CD4-positive, alpha-beta T cell treated with Interleukin-2 at 100 ng/mL for 4 hours (primary cell): ENCODE measurements at regions not wholly inside any gene's neighbourhood (a gene's known extent, or its start where the extent isn't known, plus 50 kb on each side); places are given as distances from the start of the nearest gene placed in this dataset.

Experiments
- DNase-seq: peaks from one replicate; pipeline ENCODE4 v3.0.0-alpha.2; 2020; ENCODE audit warnings: low spot score

- DNase-seq, result no peak
Observed at GRCh38 chr4:188854436-188854835, 715.2 kb downstream of the TRIML1 start.

GRCh38 chr4:188858696-188859095 lies 719.5 kb downstream of the TRIML1 start:
- DNase-seq, result no peak

- DNase-seq, result no peak
Observed at GRCh38 chr4:188864741-188865140, 725.5 kb downstream of the TRIML1 start.

GRCh38 chr4:188867796-188868195 lies 728.6 kb downstream of the TRIML1 start:
- DNase-seq, result no peak

- no peak for DNase-seq
Observed at GRCh38 chr4:188869581-188869980, 730.3 kb downstream of the TRIML1 start.

- no peak for DNase-seq
Observed at GRCh38 chr4:188872809-188873208, 733.6 kb downstream of the TRIML1 start.

GRCh38 chr4:188876881-188877280 lies 737.6 kb downstream of the TRIML1 start:
- no peak for DNase-seq

- DNase-seq, result no peak
Observed at GRCh38 chr4:188879598-188879997, 740.4 kb downstream of the TRIML1 start.

- DNase-seq, result no peak
Observed at GRCh38 chr4:188887905-188888304, 748.7 kb downstream of the TRIML1 start.

GRCh38 chr4:188892837-188893236 lies 753.6 kb downstream of the TRIML1 start:
- DNase-seq, result no peak

- DNase-seq, result no peak
Observed at GRCh38 chr4:188903986-188904385, 764.7 kb downstream of the TRIML1 start.

- no peak for DNase-seq
Observed at GRCh38 chr4:188904617-188905016, 765.4 kb downstream of the TRIML1 start.

- no peak for DNase-seq
Observed at GRCh38 chr4:188905248-188905647, 766.0 kb downstream of the TRIML1 start.

GRCh38 chr4:188911199-188911598 lies 772.0 kb downstream of the TRIML1 start:
- DNase-seq, result no peak

- DNase-seq, result no peak
Observed at GRCh38 chr4:188911707-188912106, 772.5 kb downstream of the TRIML1 start.

- no peak for DNase-seq
Observed at GRCh38 chr4:188915175-188915574, 775.9 kb downstream of the TRIML1 start.

GRCh38 chr4:188918787-188919186 lies 779.5 kb downstream of the TRIML1 start:
- DNase-seq, result no peak

- DNase-seq, result peak; percentile 26
Observed at GRCh38 chr4:188930822-188931221, 791.6 kb downstream of the TRIML1 start.

GRCh38 chr4:188934320-188934962 lies 795.2 kb downstream of the TRIML1 start:
- DNase-seq, result no peak

- DNase-seq, result no peak
Observed at GRCh38 chr4:188941524-188942119, 802.4 kb downstream of the TRIML1 start.

- DNase-seq, result no peak
Observed at GRCh38 chr4:188942606-188943005, 803.4 kb downstream of the TRIML1 start.

GRCh38 chr4:188949596-188949995 lies 810.4 kb downstream of the TRIML1 start:
- DNase-seq, result no peak

- no peak for DNase-seq
Observed at GRCh38 chr4:188955066-188955465, 815.8 kb downstream of the TRIML1 start.

GRCh38 chr4:188956566-188956965 lies 817.3 kb downstream of the TRIML1 start:
- no peak for DNase-seq
